ENCODE measurements at regions not wholly inside any gene's neighbourhood (a gene's known extent, or its start where the extent isn't known, plus 50 kb on each side); places are given as distances from the start of the nearest gene placed in this dataset.

- no peak for TF ChIP-seq CTCF (IDR thresholded peaks at IDR 0.05)
- no peaks in the 10 kb centered on the region for H3K9me3 ChIP-seq
- H3K4me1 ChIP-seq = peaks cover 11 to 21% (median 19%) of the 10 kb centered on the region in 3 donors
- no peak for ATAC-seq
- no peaks in the 10 kb centered on the region for H3K27me3 ChIP-seq
- H3K4me3 ChIP-seq = no peak overlapping the region
- no peak for FAIRE-seq
- WGBS, 2 donors = 84 to 85% methylated on average over 3 of the region's 3 CpGs
- intact Hi-C loops (cut with DNase I) = no loop called here
- no peak overlapping the region for H3K27ac ChIP-seq
- H3K36me3 ChIP-seq = no peaks in the 10 kb centered on the region
- no peak for DNase-seq
Observed at GRCh38 chr16:75942351-75942750, 216.1 kb upstream of the CPHXL start.

- 48 to 52% methylated on average over 1 of the region's 1 CpG for WGBS, 2 donors
Observed at GRCh38 chr16:75942936-75943335, 216.6 kb upstream of the CPHXL start.

GRCh38 chr16:75943705-75944514 is 217.6 kb upstream of the CPHXL start:
- FAIRE-seq (no peak), ATAC-seq (peak; percentile 35 to 69 (median 60)), DNase-seq (no peak)
- H3K36me3 ChIP-seq = no peaks in the 10 kb centered on the region
- 6 to 14% methylated on average over 5 of the region's 6 CpGs for WGBS, 2 donors
- peak overlapping the region in 1 of 4 donors; percentile 41 for H3K27ac ChIP-seq
- intact Hi-C loops (cut with DNase I) = no loop called here
- H3K4me1 ChIP-seq = peaks cover 11 to 21% (median 19%) of the 10 kb centered on the region in 3 donors
- H3K27me3 ChIP-seq = no peaks in the 10 kb centered on the region
- no peak overlapping the region for H3K4me3 ChIP-seq
- no peak for TF ChIP-seq CTCF (IDR thresholded peaks at IDR 0.05)
- no peaks in the 10 kb centered on the region for H3K9me3 ChIP-seq

More at GRCh38 chr16:75942936-75943335, 216.6 kb upstream of the CPHXL start:
- Histone ChIP-seq H3K27ac (no peak overlapping the region), H3K27me3 (no peaks in the 10 kb centered on the region), H3K4me3 (no peak overlapping the region), H3K4me1 (peaks cover 11 to 21% (median 19%) of the 10 kb centered on the region in 3 donors), H3K9me3 (no peaks in the 10 kb centered on the region), H3K36me3 (no peaks in the 10 kb centered on the region)
- ATAC-seq (no peak), FAIRE-seq (no peak), DNase-seq (no peak)
- intact Hi-C loops (cut with DNase I) = no loop called here
- no peak for TF ChIP-seq CTCF (IDR thresholded peaks at IDR 0.05)

- Histone ChIP-seq H3K4me3 (no peak overlapping the region), H3K36me3 (no peaks in the 10 kb centered on the region), H3K9me3 (no peaks in the 10 kb centered on the region), H3K4me1 (peaks cover 11 to 21% (median 19%) of the 10 kb centered on the region in 3 donors), H3K27me3 (no peaks in the 10 kb centered on the region), H3K27ac (peak overlapping the region; percentile 14 to 66 (median 57))
- peak; percentile 86 to 94 (median 88) for ATAC-seq
- no peak for TF ChIP-seq CTCF (IDR thresholded peaks at IDR 0.05)
- 31 to 36% methylated on average over 8 of the region's 8 CpGs for WGBS, 2 donors
- peak in 5 of 6 donors; percentile 32 to 79 (median 59) for DNase-seq
- intact Hi-C loops (cut with DNase I) = no loop called here
- FAIRE-seq = no peak
Observed at GRCh38 chr16:75945916-75946457, 219.7 kb upstream of the CPHXL start.

Measured in pancreas (tissue), 10 donors.